GM10248 (cell line): ENCODE measurements at regions not wholly inside any gene's neighbourhood (a gene's known extent, or its start where the extent isn't known, plus 50 kb on each side); places are given as distances from the start of the nearest gene placed in this dataset.
A peak's percentile ranks its signal among the peaks of the same experiment; 100 is the strongest.
"Not testable (repeated sequence)": the region's sequence is repeated elsewhere in the genome, so short reads cannot be mapped to it uniquely, and the experiment has no call there.

Source experiments
- CTCF ChIA-PET: fragments of 300-600 bp; sonication (Branson Sonifier 250); formaldehyde crosslinking; extraction: SDS; loops from one replicate; lab custom pipeline; 2021; ENCODE audit warnings: antibody characterized with exemption; lab: Yijun Ruan, JAX
- POLR2A ChIA-PET: fragments of 350-650 bp; sonication (Branson Sonifier 250); formaldehyde crosslinking; extraction: SDS; loops from one replicate; lab custom pipeline; 2020; ENCODE audit warnings: antibody characterized with exemption; lab: Yijun Ruan, JAX
- DNase-seq: peaks from one replicate; pipeline ENCODE4 v3.0.0; 2012; ENCODE audit errors: extremely low spot score
- TF ChIP-seq, protein P1 (sequence below): IDR thresholded peaks from 2 replicates; pipeline ENCODE4 v1.5.1; 2012; ENCODE audit warnings: mild to moderate bottlenecking, low read depth; ENCODE audit errors: extremely low read depth, missing control alignments, control extremely low read depth

DNA sequence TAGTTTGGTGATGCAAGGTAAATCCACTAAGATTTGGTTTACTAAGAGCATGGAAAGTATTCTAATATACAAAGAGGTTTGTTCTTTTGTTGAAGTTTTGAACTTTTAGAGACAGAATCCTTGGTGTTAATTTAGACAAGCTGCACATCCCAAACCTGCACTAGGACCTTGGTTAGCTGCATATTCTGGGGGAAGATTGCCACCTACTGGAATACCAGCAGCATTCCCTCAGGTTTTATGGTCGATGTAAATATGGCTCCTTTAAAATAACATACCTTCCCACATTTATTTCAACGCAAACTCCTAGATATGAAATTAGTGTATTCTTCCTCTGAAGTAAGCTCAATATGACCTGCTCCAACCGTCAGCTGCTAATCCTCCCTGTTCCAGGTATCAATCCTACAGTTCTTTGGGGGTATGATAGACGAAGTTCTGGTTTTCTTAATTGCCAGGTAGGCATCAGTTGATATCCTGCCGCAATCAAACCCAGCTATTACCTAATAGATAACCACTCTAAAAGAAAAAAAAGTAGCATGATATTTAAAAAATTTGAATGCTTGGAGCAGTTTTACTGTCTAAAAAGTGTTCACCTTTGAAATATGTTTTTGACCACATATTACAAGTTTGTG lies 624.1 kb downstream of the ISL1 start:
- no peak for DNase-seq
- TF ChIP-seq, protein P1, sequence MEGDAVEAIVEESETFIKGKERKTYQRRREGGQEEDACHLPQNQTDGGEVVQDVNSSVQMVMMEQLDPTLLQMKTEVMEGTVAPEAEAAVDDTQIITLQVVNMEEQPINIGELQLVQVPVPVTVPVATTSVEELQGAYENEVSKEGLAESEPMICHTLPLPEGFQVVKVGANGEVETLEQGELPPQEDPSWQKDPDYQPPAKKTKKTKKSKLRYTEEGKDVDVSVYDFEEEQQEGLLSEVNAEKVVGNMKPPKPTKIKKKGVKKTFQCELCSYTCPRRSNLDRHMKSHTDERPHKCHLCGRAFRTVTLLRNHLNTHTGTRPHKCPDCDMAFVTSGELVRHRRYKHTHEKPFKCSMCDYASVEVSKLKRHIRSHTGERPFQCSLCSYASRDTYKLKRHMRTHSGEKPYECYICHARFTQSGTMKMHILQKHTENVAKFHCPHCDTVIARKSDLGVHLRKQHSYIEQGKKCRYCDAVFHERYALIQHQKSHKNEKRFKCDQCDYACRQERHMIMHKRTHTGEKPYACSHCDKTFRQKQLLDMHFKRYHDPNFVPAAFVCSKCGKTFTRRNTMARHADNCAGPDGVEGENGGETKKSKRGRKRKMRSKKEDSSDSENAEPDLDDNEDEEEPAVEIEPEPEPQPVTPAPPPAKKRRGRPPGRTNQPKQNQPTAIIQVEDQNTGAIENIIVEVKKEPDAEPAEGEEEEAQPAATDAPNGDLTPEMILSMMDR = peak; percentile 65

GRCh38 chr5:52010454-52010853 lies 627.2 kb downstream of the ISL1 start:
- ChIA-PET CTCF (no interaction called here), POLR2A (no interaction called here)
- TF ChIP-seq, protein P1 = no peak
- DNase-seq = no peak

More for the DNA sequence above, 624.1 kb downstream of the ISL1 start:
- POLR2A ChIA-PET = no interaction called here
- CTCF ChIA-PET = interaction anchor here (1.0 to 2.4 kb wide), 6 partner anchors 9 to 1048 kb away, joined by 3 to 14 read pairs (median 5); no protein-coding TSS in a partner anchor

DNA sequence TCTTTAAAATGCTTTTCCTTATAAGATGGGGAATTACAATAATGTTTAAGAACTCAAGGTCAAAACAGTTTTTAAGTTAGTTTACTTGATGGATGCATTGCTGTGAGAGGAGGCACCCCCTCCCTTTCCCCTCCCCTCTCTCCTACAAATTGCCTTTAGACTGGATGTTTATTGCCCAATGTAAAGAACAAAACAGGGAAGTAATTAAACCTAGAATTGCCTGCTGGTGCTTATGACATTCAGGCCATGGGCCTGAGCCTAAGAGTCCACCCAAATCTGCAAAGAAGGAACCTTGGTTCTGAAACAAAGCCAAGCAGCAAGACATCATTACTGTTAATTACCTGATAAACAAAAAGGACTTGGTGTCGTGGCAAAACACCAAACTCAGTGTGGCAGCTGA lies 630.3 kb downstream of the ISL1 start:
- POLR2A ChIA-PET = no interaction called here
- no peak for DNase-seq
- TF ChIP-seq, protein P1 = no peak
- CTCF ChIA-PET = no interaction called here

- DNase-seq = no peak
- TF ChIP-seq, protein P1 = no peak
- ChIA-PET CTCF (no interaction called here), POLR2A (no interaction called here)
Observed at GRCh38 chr5:52015760-52016159, 632.5 kb downstream of the ISL1 start.

DNA sequence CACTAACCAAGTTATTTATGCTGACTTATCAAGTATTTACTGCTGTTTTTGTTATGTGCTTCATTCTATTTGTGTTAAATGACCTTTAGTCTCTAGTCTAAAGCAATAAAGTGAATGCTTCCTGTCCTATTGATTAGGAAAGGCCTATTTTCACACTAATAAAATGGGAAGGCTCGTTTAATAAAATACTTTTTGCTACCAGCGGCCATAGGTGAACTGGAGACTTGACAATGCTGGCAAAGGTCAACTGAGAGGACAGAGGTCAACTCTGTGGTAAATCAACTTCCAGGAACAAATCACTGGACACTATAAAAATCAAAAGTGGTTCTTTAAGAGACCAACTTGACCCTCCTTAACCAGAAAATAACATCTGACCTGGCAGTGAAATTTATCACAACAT lies 634.3 kb downstream of the ISL1 start:
- TF ChIP-seq, protein P1 = no peak
- DNase-seq = no peak
- POLR2A ChIA-PET = no interaction called here
- CTCF ChIA-PET = interaction anchor here (1.0 to 1.4 kb wide), 2 partner anchors 10 to 12 kb away, joined by 3 read pairs; no protein-coding TSS in a partner anchor

DNA sequence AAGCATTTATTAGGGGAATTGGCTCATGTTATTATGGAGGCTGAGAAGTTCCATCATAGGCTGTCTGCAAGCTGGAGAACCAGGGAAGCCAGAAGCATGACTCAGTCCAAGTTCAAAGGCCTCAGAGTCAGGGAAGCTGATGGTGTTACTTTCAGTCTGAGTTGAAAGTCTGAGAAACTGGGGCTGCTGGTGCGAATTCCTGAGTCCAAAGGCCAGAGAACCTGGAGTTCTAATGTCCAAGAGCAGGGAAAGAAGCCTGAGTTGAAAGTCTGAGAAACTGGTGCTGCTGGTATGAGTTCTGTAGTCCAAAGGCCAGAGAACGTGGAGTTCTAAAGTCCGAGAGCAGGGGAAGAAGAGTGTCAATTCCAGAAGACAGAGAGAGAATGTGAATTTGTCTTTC lies 641.1 kb downstream of the ISL1 start:
- TF ChIP-seq, protein P1 = no peak
- CTCF ChIA-PET = no interaction called here
- POLR2A ChIA-PET = no interaction called here
- no peak for DNase-seq

DNA sequence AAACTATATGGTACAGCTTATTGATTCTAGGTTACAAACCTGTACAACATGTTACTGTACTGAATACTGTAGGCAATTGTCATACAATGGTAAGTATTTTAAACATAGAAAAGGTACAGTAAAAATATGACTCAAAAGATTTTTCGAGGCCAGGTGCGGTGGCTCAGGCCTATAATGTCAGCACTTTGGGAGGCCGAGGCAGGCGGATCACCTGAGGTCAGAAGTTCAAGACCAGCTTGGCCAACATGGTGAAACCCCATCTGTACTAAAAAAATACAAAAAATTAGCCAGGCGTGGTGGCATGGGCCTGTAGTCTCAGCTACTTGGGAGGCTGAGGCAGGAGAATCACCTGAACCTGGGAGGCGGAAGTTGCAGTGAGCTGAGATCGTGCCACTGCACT lies 646.6 kb downstream of the ISL1 start:
- DNase-seq, POLR2A ChIA-PET: not testable (repeated sequence)
- CTCF ChIA-PET = interaction anchor here (2.7 kb wide), 1 partner anchor 10 kb away, joined by 8 read pairs; no protein-coding TSS in a partner anchor
